ENCODE measurements at regions not wholly inside any gene's neighbourhood (a gene's known extent, or its start where the extent isn't known, plus 50 kb on each side); places are given as distances from the start of the nearest gene placed in this dataset.
"Not testable (repeated sequence)": the region's sequence is repeated elsewhere in the genome, so short reads cannot be mapped to it uniquely, and the experiment has no call there.

DNA sequence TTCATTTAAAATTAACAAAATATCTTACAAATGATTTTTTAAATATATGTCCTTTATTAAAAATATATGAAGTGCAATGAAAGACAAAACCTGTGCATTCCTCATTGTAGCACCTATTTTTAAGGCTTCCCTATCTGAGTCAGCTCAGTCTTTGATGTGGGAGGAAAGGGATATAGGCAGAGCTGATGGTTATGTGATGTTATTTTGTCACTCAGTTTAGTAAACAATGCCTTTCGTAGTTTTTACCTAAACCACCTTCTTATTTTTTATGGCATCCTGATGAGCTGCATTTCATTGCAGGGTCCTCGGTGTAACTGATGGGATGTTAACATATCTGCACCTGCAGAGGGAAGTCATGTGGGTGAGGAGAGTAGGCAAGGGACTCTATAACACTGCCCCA is 58.9 kb upstream of the FRMD6 start:
- TF ChIP-seq, protein P1, sequence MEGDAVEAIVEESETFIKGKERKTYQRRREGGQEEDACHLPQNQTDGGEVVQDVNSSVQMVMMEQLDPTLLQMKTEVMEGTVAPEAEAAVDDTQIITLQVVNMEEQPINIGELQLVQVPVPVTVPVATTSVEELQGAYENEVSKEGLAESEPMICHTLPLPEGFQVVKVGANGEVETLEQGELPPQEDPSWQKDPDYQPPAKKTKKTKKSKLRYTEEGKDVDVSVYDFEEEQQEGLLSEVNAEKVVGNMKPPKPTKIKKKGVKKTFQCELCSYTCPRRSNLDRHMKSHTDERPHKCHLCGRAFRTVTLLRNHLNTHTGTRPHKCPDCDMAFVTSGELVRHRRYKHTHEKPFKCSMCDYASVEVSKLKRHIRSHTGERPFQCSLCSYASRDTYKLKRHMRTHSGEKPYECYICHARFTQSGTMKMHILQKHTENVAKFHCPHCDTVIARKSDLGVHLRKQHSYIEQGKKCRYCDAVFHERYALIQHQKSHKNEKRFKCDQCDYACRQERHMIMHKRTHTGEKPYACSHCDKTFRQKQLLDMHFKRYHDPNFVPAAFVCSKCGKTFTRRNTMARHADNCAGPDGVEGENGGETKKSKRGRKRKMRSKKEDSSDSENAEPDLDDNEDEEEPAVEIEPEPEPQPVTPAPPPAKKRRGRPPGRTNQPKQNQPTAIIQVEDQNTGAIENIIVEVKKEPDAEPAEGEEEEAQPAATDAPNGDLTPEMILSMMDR (IDR thresholded peaks at IDR 0.05; ENCODE audit: low read depth, low read length): no peak
- no peak overlapping the region for H3K4me3 ChIP-seq (ENCODE audit: low read depth, low read length)

DNA sequence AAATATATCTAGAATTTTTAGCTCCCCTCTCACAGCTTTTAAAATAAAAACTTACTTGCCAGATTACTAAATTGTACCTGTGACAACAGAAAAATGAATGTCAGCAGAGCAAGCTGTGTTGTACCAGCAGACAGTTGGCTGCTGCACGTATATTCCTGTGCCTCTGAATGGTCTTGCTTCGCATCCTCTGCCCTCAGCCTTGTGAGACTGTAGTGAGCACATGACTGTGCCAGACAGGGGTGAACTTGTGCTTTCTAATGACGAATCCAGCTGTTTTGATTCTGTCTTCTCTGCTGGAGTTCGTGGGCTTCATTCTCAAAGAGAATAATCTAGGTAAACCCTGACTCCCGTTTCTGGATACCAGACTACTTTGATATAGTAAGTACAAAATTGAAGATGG is 58.3 kb upstream of the FRMD6 start:
- TF ChIP-seq, protein P1 (IDR thresholded peaks at IDR 0.05; ENCODE audit: low read depth, low read length): no peak

DNA sequence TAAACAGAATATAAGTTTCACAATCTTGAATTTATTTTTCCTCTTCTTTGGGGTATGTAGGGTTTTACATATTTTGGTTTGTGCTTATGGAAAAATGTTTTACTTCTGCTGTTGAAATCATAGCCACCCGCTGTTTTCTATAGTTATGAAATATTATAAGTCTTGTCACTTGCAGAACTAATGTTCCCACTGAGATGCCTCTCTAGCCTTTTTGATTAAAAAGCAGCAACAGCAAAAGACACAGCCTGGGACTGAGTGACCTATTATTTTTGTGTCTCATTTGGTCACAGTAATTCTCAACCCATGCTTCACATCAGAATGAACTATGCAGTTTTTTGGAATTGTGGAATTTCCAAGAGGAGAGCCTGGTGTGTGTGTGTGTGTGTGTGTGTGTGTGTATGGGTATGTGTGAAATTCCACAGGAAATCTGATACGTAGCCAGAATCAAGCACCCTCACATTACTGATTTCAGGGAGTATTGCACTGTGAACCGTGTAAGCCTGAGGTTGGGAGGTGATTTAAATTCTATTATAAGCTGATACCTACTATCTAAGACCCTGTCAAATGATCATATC is 55.7 kb upstream of the FRMD6 start:
- no peak overlapping the region for H3K4me3 ChIP-seq (ENCODE audit: low read depth, low read length)
- TF ChIP-seq, protein P1 (IDR thresholded peaks at IDR 0.05; ENCODE audit: low read depth, low read length): no peak

More for the DNA sequence above, 58.3 kb upstream of the FRMD6 start:
- H3K4me3 ChIP-seq (ENCODE audit: low read depth, low read length): no peak overlapping the region

DNA sequence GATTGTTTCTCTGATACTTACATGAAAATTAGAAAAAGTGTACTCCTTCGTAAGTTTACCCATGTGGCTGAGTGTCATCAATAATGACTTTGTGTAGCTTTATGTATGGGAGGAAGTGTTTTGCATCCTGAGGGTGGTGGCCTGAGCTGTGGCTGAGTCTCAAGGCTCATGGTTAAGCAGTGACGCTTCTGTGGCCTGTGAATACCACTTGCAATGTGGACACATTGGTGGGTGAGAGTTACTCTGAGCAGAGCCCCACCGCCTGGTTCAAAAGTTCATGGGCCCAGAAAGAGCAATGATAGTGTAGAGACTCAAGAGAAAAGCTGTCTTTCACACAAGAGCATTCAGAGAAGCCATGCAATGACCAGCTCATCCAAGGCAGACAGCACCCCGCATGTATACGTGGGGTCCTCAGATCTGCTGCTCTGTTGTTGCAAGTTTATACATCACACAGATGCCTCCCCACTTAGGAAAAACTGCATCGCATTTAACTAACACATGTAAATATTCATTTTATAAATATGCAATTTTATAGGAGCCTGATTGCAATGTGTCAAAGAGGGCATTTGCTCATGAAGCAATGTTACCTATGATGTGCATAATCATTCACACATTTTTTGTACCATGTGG is 55.1 kb upstream of the FRMD6 start:
- no peak overlapping the region for H3K4me3 ChIP-seq (ENCODE audit: low read depth, low read length)
- TF ChIP-seq, protein P1 (IDR thresholded peaks at IDR 0.05; ENCODE audit: low read depth, low read length): no peak

DNA sequence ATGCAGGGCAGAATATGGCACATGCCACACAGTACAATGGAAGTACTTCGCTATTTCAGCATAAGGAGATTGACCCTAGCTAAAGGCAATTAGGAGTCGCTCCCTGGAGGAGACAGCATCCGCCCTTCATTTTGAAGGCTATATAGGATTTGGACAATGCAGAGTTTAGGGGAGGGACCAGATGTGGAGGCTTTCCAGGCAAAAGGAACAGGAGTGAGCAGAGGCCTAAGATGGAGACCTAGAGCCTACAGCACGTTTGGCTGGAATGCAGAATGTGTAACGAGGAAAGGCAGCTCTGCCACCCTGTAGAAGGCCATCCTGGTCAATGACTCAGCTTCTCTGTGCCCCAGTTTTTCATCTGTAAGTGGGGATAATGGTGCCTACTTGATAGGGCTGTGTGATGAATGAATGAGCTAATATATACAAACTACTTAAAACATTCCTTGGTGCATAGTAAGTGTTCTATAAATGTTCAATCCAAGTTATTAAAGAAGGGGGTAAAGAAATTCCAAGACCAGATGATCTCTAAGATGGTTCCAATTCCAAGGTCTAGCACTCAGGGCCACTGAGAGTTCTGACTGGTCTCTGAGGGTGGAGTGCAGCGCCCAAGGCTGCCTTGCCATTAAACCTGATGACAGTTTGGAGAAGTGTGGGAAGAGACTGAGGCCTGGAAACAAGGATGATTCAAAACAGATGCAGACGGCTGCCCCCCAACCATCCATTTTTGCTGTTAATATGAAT is 54.3 kb upstream of the FRMD6 start:
- TF ChIP-seq, protein P1 (IDR thresholded peaks at IDR 0.05; ENCODE audit: low read depth, low read length): no peak
- no peak overlapping the region for H3K4me3 ChIP-seq (ENCODE audit: low read depth, low read length)

DNA sequence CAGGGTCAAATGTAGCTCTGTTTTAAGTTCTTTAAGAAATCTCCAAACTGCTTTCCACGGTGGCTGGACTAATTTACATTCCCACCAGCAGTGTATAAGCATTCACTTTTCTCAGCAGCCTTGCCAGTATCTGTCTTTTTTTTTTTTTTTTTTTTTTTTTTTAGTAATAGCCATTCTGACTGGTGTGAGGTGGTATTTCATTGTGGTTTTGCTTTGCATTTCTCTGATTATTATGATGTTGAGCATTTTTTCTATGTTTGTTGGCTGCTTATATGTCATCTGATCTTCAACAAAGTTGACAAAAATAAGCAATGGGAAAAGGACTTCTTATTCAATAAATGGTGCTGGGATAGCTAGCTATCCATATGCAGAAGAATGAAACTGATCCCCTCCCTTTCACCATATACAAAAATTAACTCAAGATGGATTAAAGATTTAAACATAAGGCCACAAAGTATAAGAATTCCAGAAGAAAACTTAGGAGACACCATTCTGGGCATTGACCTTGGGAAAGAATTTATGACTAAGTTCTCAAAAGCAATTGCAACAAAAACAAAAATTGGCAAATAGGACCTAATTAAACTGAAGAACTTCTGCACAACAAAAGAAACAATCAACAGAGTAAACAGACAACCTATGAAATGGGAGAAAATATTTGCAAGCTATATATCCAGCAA is 52.6 kb upstream of the FRMD6 start:
- H3K4me3 ChIP-seq (ENCODE audit: low read depth, low read length): not testable (repeated sequence)

DNA sequence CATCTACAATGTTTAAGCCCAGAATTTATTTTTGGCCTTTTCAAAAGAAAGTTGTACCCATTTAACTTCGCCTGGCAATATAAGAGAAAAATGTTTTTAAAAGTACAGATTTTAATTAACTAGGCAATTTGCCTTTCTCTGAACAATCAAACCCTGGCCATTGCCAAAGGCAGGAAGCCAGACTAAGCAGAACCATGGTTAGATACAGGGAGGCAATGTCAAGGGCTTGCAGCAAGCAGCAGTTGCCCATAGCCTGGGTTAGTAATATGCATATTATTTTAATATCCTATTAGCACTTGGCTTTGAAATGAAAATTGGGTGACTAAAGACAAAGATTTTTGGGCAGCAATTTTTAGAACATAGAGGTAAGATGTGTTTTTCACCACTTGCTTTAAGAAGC is 51.1 kb upstream of the FRMD6 start:
- H3K4me3 ChIP-seq (ENCODE audit: low read depth, low read length): no peak overlapping the region
- TF ChIP-seq, protein P1 (IDR thresholded peaks at IDR 0.05; ENCODE audit: low read depth, low read length): no peak
